T-helper 2 cell treated with Interferon-gamma antibody and Interleukin-4, amounts not matched to agents 100 ng/mL and 5 ng/mL, for 36 hours (primary cell): ENCODE measurements at regions not wholly inside any gene's neighbourhood (a gene's known extent, or its start where the extent isn't known, plus 50 kb on each side); places are given as distances from the start of the nearest gene placed in this dataset.

ENCODE experiments used
- intact Hi-C: fragments of 100-400 bp; cut with micrococcal nuclease; formaldehyde crosslinking; loops from one replicate; pipeline ENCODE4 v1.15.1; 2023

GRCh38 chr4:14744346-14744745 is 257.9 kb upstream of the CPEB2 start:
- intact Hi-C loops: no loop called here

GRCh38 chr4:14749910-14750309 is 252.4 kb upstream of the CPEB2 start:
- intact Hi-C loops: no loop called here

GRCh38 chr4:14752341-14753046 is 249.8 kb upstream of the CPEB2 start:
- intact Hi-C loops: no loop called here

GRCh38 chr4:14767142-14767541 is 235.1 kb upstream of the CPEB2 start:
- intact Hi-C loops: no loop called here

DNA sequence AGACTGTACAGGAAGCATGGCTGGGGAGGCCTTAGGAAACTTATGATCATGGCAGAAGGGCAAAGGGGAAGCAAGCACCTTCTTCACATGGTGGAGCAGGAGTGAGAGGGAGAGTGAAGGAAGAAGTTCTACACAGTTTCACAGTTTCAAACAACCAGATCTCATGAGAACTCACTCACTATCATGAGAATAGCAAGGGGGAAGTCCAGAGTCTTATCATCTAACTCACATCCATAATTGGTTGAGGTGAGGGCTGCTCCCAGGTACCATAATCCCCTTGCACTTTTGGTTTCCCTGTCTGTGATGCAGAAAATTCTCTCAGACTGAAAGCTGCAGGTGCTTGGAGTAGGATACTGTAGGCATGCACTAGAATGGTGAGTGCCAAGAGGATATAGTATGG is 233.8 kb upstream of the CPEB2 start:
- intact Hi-C loops: no loop called here

GRCh38 chr4:14769993-14770392 is 232.3 kb upstream of the CPEB2 start:
- intact Hi-C loops: no loop called here

DNA sequence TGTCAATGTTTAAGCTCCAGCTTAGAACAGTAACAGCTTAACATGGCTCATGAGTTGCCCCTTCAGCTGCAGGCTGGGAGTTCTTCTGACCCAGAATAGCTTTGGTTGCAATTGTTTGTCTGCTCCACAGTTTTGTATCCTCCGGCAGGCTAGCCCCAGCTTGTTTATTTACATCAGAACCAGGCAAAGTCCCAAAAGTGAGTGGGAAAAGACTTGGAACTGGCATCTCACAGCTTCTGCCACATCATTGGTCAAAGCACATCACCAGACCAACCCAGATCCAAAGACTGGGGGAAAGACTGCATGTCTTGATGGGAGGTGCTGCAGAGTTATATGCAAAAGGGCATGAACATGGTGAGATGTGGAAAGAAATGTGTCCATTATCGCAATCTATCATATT is 231.2 kb upstream of the CPEB2 start:
- intact Hi-C loops: no loop called here

DNA sequence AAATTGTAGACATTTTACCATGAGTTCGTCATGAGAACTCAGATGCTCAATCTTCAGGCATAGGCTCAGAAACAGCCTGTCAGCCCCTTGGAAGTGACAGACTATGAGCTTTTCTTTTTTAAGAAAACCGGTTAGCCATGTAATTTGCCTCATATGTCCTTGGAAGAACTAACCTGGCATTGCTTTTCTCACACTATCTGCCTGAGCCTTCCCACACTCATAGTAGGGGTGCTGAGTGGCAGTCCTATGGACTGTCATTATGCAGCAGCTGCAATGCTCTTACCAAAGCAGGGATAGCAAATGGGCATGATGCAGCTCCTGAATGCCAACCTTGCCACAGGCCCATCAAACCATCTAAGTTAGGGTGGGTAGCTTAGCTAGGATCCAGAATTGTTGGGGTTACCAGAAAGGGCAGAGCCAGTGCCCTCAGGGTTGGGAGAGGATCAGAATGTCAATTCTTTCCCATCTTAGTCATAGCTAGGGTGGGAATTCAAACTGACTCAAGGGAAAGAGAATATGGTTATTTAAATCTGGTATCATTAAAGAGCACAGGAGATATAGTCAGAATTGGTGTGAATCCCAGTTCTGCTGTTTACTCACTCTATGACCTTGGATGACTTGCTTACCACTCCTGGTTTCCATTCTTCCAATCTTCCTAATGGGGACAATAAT is 230.6 kb upstream of the CPEB2 start:
- intact Hi-C loops: no loop called here

- intact Hi-C loops: no loop called here
These were observed 229.9 kb upstream of the CPEB2 start for GRCh38 chr4:14772388-14772787.

DNA sequence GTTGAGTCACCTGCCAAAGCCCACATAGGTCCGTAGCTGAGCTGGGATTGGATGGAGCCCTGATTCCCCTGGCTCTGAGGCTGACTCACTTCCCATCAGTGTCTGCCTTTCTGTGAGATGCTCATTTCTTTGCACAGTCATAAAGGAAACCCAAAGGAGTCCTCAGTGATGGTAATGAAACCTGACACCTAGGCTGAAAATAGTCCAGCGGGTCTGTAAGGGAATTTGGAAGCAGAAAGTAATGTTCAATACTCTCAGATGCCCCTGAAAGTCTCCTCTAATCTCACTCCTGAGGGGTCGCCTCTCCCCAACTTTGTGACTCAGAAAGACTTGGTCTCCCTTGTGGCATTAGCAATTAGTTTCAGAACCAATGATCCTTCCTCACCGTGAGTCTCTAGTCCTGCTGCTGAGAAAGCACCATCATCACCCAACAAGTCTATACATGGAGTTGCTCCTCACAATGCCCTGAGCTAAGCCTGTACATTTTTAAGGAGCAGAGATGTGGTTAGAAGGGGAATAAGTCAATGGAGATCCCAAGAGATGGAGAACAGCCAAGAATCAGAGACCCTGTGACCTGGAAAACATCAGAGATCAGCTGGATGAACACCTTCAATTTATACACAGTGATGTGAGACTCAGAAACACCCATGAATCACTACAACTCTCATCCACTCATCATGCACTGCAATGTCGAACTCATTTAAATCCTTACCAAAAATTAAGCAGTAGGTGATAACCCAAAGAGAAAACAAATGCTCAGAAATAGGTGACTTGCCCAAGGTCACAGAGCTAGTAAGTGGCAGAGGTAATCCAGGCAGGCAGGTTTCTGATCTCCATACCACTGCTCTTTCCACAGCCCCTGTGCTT is 219.0 kb upstream of the CPEB2 start:
- intact Hi-C loops: no loop called here

DNA sequence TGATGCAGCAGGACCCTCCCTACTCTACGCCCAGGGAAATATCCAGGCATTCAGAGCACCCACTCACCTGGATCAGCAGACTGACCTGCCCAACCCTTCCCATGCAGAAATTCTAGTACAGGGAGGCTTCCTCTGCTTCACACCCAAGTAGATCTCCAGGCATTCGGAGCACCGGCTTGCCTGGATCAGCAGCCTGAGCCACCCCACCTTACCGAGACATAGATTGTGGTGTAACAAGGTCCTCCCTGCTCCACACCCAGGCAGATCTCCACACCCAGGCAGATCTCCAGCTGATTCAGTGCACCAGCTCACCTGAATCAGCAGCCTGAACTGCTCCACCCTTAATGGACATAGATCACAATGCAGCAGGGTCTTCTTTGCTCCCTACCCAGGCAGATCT is 215.1 kb upstream of the CPEB2 start:
- intact Hi-C loops: loop anchor here (5.0 kb wide), 1 partner anchor 1135 kb away; no protein-coding TSS in a partner anchor

DNA sequence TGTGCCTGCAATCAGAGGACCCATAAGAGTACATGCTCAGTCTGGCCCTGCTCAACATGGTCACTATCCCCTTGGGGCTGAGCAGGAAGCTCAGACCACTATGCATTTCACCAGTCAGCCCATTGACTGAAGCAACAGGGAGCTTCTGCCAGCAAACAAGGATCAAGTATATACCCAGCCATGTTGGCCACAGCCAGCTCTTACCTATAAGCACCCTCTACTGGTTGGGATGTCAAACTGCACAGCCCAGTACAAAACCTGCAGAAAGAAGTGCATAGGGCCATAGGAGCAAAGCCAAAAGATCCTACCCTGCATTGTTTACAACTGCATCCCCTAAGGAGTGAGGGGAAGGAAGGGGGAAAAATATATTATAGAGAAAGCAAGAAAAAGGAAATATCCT is 214.4 kb upstream of the CPEB2 start:
- intact Hi-C loops: loop anchor here (5.0 kb wide), 1 partner anchor 1136 kb away; no protein-coding TSS in a partner anchor

GRCh38 chr4:14790494-14790893 is 211.8 kb upstream of the CPEB2 start:
- intact Hi-C loops: no loop called here

DNA sequence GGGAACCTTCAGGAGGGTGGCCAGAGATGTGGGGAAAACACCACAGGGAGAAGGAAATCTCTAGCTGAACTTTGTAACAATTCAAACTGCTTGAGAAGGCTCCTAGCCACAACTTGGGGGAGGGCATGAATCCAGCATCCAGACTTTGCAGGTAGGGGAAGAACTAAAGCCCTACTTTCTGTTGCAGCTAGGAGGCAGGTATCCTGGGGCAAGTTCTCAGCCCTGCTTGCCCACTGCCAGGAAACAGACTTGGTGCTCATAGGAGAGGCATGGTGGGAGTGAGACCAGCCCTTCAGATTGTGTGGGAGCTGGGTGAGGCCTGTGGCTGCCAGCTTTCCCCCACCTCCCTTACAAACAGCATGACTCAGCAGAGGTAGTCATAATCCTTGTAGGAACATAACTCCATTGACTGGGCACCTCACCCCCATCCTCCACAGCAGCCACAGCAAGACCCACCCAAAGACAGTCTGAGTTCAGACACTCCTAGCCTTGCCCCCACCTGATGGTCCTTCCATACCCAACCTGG is 209.5 kb upstream of the CPEB2 start:
- intact Hi-C loops: no loop called here

DNA sequence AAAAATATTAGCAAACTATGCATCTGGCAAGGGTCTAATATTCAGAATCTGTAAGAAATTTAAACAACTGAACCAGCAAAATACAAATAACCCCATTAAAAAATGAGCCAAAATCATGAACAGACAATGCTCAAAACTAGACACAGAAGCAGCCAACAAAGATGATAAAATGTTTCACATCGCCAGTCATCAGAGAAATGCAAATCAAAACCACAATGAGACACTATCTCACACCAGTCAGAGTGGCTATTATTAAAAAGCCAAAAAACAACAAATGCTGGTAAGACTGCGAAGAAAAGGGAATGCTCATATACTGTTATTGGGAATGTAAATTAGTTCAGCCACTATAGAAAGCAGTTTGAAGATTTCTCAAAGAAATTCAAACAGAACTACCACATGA is 201.3 kb upstream of the CPEB2 start:
- intact Hi-C loops: no loop called here

GRCh38 chr4:14802596-14802995 is 199.7 kb upstream of the CPEB2 start:
- intact Hi-C loops: no loop called here

GRCh38 chr4:14807856-14808255 is 194.4 kb upstream of the CPEB2 start:
- intact Hi-C loops: no loop called here

- intact Hi-C loops: no loop called here
These were observed 193.1 kb upstream of the CPEB2 start for GRCh38 chr4:14809203-14809602.

GRCh38 chr4:14810121-14810520 is 192.2 kb upstream of the CPEB2 start:
- intact Hi-C loops: no loop called here

GRCh38 chr4:14810568-14810967 is 191.7 kb upstream of the CPEB2 start:
- intact Hi-C loops: no loop called here

- intact Hi-C loops: no loop called here
These were observed 190.2 kb upstream of the CPEB2 start for GRCh38 chr4:14812101-14812500.
